Heart left ventricle (tissue), 13 donors: ENCODE measurements at regions not wholly inside any gene's neighbourhood (a gene's known extent, or its start where the extent isn't known, plus 50 kb on each side); places are given as distances from the start of the nearest gene placed in this dataset.

ENCODE experiments used
- CTCF ChIP-seq, 12 donors: fragments of 200-600 bp; sonication (generic) in 4 of 12; IDR thresholded peaks; one replicate each; pipeline versions ENCODE4 v1.5.0 to v1.8.0; 2018 to 2022; ENCODE audit warnings: antibody characterized with exemption in 12 of 12, mild to moderate bottlenecking in 5 of 12
- POLR2A ChIP-seq, 2 donors: fragments of 450-650 bp; IDR thresholded peaks; one replicate each; pipeline ENCODE4 v1.6.1; 2017; ENCODE audit warnings: antibody characterized with exemption in 2 of 2, mild to moderate bottlenecking in 2 of 2, moderate library complexity in 2 of 2
- donor health status: ischemic (EF 13 %, LVEDD 7.1; RV severe dilation, severe dysfunction).
- donor health status: DM: no; HTN: yes; CAD: no.
- donor health status: DM: no; HTN: no; CAD: no.
- donor health status: ischemic (EF 25% LVEDD 6.9; RV normal size, moderate dysfunction).
- donor health status: ischemic (EF 25% LVEDD 5.7; RV mildly dilated, moderate dysfunction).
- donor health status: ischemic (EF 35%, LVEDD 5.7; RV mildly dilated, moderate dysfunction).
- donor health status: nonischemic (EF 11% LVEDD 7.7; RV severe dilation, severe dysfunction).
- donor health status: DM: yes; HTN: yes; CAD: no.
- donor health status: PGD.
- donor health status: ischemic (EF 29% LVEDD 5.4; RV normal size, mild dysfunction).
- donor health status: nonischemic (EF 23%, LVEDD 6.1; RV moderate dilation, normal function).

- TF ChIP-seq CTCF (IDR thresholded peaks at IDR 0.05) (no peak), POLR2A (IDR thresholded peaks at IDR 0.05) (no peak)
Observed at GRCh38 chr1:198833706-198834503, 195.1 kb downstream of the PTPRC start.
